BLaER1 treated with 17β-estradiol and CSF1 and Interleukin-3, amounts not matched to agents 10 nM and 100 nM (cell line): ENCODE measurements at regions not wholly inside any gene's neighbourhood (a gene's known extent, or its start where the extent isn't known, plus 50 kb on each side); places are given as distances from the start of the nearest gene placed in this dataset.
"Not testable (repeated sequence)": the region's sequence is repeated elsewhere in the genome, so short reads cannot be mapped to it uniquely, and the experiment has no call there.

ENCODE experiments used
- H3K27ac ChIP-seq, 11 experiments: shearing (Covaris generic); formaldehyde crosslinking; 2 replicates each; pipeline ENCODE4 v1.8.1; 2022
- H3K27me3 ChIP-seq, 11 experiments: shearing (Covaris generic); formaldehyde crosslinking; 2 replicates each; pipeline ENCODE4 v1.8.1; 2022
- H3K36me3 ChIP-seq, 11 experiments: shearing (Covaris generic); formaldehyde crosslinking; 2 replicates each; pipeline ENCODE4 v1.8.1; 2022
- H3K4me1 ChIP-seq, 10 experiments: shearing (Covaris generic); formaldehyde crosslinking; 2 replicates each; pipeline ENCODE4 v1.8.1; 2022
- H3K4me2 ChIP-seq, 11 experiments: shearing (Covaris generic); formaldehyde crosslinking; 2 replicates each; pipeline ENCODE4 v1.8.1; 2022
- H3K4me3 ChIP-seq, 10 experiments: shearing (Covaris generic); formaldehyde crosslinking; 2 replicates each; pipeline ENCODE4 v1.8.1; 2022
- H3K9ac ChIP-seq, 11 experiments: shearing (Covaris generic); formaldehyde crosslinking; 2 replicates each; pipeline ENCODE4 v1.8.1; 2022
- H3K9me3 ChIP-seq, 11 experiments: shearing (Covaris generic); formaldehyde crosslinking; replicated peaks in 1 of 11; 2 replicates each; pipeline ENCODE4 v1.8.1; 2022
- H4K20me1 ChIP-seq, 11 experiments: shearing (Covaris generic); formaldehyde crosslinking; 2 replicates each; pipeline ENCODE4 v1.8.1; 2022
- Cebpa-rat ChIP-seq, 11 experiments: shearing (Covaris generic); IDR thresholded peaks; 2 replicates each; pipeline ENCODE4 v1.8.1; 2022

DNA sequence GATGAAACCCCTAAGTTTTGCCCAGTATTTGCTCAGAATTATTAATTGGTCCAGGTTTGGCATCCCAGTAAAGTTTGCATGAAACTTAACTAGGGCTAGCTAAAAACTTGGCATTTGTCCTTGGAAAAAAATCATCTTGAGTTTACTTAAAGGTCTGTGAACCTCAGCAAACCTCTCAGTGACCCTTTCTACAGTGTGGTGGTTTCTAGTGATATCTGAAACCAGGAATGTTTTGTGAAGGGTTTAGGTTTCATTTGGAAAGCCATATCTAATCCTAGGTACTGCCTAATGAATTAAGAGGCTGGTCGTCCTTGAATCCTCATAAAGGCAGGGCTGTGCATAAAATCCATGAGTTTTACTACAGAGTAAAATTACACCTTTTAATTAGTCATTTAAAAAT is 218.5 kb upstream of the ANKRD50 start:
- H3K9ac ChIP-seq, result no peak overlapping the region
- H3K27ac ChIP-seq, result no peak overlapping the region
- no peaks in the 10 kb centered on the region for H3K36me3 ChIP-seq
- H3K4me1 ChIP-seq, result no peaks in the 10 kb centered on the region
- H4K20me1 ChIP-seq, result no peaks in the 10 kb centered on the region
- no peak overlapping the region for H3K4me3 ChIP-seq
- no peaks in the 10 kb centered on the region for H3K9me3 ChIP-seq
- H3K4me2 ChIP-seq, result no peak overlapping the region
- no peak for TF ChIP-seq Cebpa-rat (IDR thresholded peaks at IDR 0.05)
- no peaks in the 10 kb centered on the region for H3K27me3 ChIP-seq

GRCh38 chr4:124922748-124923147 is 210.2 kb upstream of the ANKRD50 start:
- not testable (repeated sequence) for H3K27me3 ChIP-seq

DNA sequence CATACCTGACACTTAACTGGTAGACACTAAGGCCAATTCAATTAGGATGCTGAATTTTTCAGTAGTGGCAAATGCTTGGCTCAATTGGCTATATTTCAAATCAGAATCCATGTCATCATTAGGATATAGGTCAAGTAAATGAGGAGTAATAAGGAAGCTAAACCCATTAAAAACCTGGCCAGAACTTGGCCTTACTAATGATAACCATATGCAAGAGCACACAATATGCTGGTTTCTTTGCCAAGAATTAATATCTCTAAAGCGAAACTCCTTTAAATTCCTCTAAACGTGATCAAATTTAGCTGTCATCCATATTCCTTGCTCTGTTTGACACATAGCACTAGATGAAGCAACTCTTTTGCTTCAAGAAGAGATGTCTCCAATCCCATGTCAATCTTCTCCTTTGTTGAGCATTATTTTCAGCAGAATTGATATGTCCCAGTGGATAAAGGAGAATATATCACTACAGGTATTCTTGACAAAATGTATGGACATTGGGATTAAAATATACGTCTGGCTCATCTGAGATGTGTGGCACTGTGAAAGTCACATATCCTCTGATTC is 206.1 kb upstream of the ANKRD50 start:
- peaks cover 0 to 5% (median 3%) of the 10 kb centered on the region in 11 experiments; a peak in 15 of 22 replicates for H3K9me3 ChIP-seq
- no peaks in the 10 kb centered on the region for H3K36me3 ChIP-seq
- H3K4me1 ChIP-seq, result no peaks in the 10 kb centered on the region
- H3K27ac ChIP-seq, result no peak overlapping the region
- H3K4me2 ChIP-seq, result no peak overlapping the region
- no peak for TF ChIP-seq Cebpa-rat (IDR thresholded peaks at IDR 0.05)
- H3K27me3 ChIP-seq, result no peaks in the 10 kb centered on the region
- no peak overlapping the region for H3K9ac ChIP-seq
- no peak overlapping the region for H3K4me3 ChIP-seq
- no peaks in the 10 kb centered on the region; a peak in 1 of 22 replicates for H4K20me1 ChIP-seq

More at GRCh38 chr4:124922748-124923147, 210.2 kb upstream of the ANKRD50 start:
- not testable (repeated sequence) for H3K4me2 ChIP-seq, H3K36me3 ChIP-seq, H3K9ac ChIP-seq, H3K4me1 ChIP-seq, H3K4me3 ChIP-seq, H3K9me3 ChIP-seq, H4K20me1 ChIP-seq, H3K27ac ChIP-seq

- no peaks in the 10 kb centered on the region for H3K27me3 ChIP-seq
- H3K27ac ChIP-seq, result no peak overlapping the region
- H3K4me3 ChIP-seq, result no peak overlapping the region
- TF ChIP-seq Cebpa-rat (IDR thresholded peaks at IDR 0.05), result no peak
- no peak overlapping the region for H3K9ac ChIP-seq
- H3K4me1 ChIP-seq, result no peaks in the 10 kb centered on the region
- H3K4me2 ChIP-seq, result no peak overlapping the region
- no peaks in the 10 kb centered on the region; a peak in 1 of 22 replicates for H4K20me1 ChIP-seq
- H3K36me3 ChIP-seq, result no peaks in the 10 kb centered on the region
- H3K9me3 ChIP-seq, result peaks cover 19 to 26% (median 22%) of the 10 kb centered on the region in 11 experiments
These were observed 202.5 kb upstream of the ANKRD50 start for GRCh38 chr4:124915073-124915472.

GRCh38 chr4:124913237-124913636 is 200.7 kb upstream of the ANKRD50 start:
- H3K4me2 ChIP-seq, result no peak overlapping the region
- H3K4me1 ChIP-seq, result no peaks in the 10 kb centered on the region
- H4K20me1 ChIP-seq, result no peaks in the 10 kb centered on the region; a peak in 1 of 22 replicates
- peaks cover 19 to 26% (median 22%) of the 10 kb centered on the region in 11 experiments for H3K9me3 ChIP-seq
- H3K36me3 ChIP-seq, result no peaks in the 10 kb centered on the region
- H3K9ac ChIP-seq, result no peak overlapping the region
- no peak overlapping the region for H3K27ac ChIP-seq
- no peak for TF ChIP-seq Cebpa-rat (IDR thresholded peaks at IDR 0.05)
- no peak overlapping the region for H3K4me3 ChIP-seq
- H3K27me3 ChIP-seq, result no peaks in the 10 kb centered on the region

DNA sequence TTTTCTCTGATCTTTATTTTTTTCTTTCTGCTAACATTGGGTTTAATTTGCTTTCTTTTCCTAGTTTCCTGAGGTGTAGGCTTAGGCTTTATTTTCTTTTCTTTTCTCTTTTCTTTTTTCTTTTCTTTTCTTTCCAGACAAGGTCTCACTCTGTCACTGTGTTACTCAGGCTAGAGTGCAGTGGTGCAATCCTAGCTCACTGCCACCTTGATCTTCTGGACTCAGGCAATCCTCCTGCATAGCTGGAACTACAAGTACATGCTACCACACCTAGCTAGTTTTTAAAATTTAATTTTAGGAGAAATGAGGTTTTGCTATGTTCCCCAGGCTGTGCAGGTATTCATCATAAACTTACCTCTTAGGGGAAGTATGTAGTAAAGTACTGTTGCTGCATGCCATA is 197.8 kb upstream of the ANKRD50 start:
- Histone ChIP-seq H4K20me1 (no peaks in the 10 kb centered on the region), H3K27ac (no peak overlapping the region), H3K4me1 (no peaks in the 10 kb centered on the region), H3K9ac (no peak overlapping the region), H3K4me3 (no peak overlapping the region), H3K27me3 (no peaks in the 10 kb centered on the region), H3K9me3 (peaks cover 19 to 26% (median 22%) of the 10 kb centered on the region in 11 experiments), H3K36me3 (no peaks in the 10 kb centered on the region), H3K4me2 (no peak overlapping the region)
- no peak for TF ChIP-seq Cebpa-rat (IDR thresholded peaks at IDR 0.05)

- no peak for TF ChIP-seq Cebpa-rat (IDR thresholded peaks at IDR 0.05)
- no peaks in the 10 kb centered on the region for H3K27me3 ChIP-seq
- no peak overlapping the region for H3K27ac ChIP-seq
- H3K36me3 ChIP-seq, result no peaks in the 10 kb centered on the region
- H3K4me2 ChIP-seq, result no peak overlapping the region
- no peaks in the 10 kb centered on the region for H3K4me1 ChIP-seq
- no peaks in the 10 kb centered on the region for H4K20me1 ChIP-seq
- H3K9ac ChIP-seq, result no peak overlapping the region
- H3K9me3 ChIP-seq, result peaks cover 10 to 14% (median 13%) of the 10 kb centered on the region in 11 experiments
- no peak overlapping the region for H3K4me3 ChIP-seq
These were observed 195.3 kb upstream of the ANKRD50 start for GRCh38 chr4:124907881-124908280.

DNA sequence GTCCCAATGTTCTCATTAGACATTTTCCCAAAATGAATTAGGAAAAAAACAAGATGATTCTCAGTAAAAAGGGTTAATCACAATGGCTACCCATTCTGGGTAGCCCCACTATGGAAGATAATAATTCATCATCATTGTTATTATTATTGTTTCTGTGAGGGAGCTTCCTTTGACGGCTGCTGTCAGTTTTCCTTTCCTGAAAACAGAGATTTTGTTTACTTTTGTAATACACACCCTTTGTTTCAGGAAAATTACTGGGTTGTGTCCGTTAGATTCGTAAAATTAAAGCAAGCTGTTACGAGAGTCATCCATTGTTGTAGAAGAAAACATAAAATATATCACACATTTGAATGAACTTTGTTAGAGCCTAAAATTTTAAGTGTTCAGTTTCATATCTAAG is 192.9 kb upstream of the ANKRD50 start:
- Histone ChIP-seq H3K4me2 (no peak overlapping the region), H3K27ac (no peak overlapping the region)
- TF ChIP-seq Cebpa-rat (IDR thresholded peaks at IDR 0.05), result no peak

DNA sequence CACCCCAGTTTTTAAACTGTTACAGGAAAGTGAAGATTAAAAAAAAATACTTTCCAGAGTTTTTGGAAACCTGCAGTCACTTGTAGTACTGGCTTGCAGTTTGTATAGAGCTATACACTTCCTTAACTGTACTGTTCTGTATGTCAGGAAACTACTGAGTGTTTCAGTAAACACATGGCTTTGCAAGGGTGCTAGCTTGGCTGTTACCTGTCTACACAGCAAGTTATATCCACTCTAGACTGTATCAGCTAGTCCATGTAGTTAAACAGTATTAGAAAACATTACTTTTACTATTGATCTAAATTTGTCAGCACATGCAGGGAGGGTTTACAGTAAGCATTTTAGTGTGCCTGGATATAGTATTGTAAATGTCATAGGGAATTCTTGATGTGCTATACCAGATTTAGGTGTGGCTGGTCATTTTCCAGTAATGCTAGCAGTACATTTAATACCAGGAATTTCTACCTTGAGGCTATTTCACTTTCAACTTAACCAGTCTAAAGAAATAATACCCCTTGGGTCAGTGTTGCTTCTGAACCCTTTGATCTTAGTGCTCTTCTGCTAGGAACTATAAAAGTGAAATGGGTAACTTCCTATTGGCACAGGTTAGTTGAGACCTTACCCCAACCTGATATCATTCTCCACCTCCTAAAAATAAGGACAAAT is 192.3 kb upstream of the ANKRD50 start:
- Histone ChIP-seq H3K9me3 (no peaks in the 10 kb centered on the region), H3K4me2 (no peak overlapping the region), H3K36me3 (no peaks in the 10 kb centered on the region), H3K4me3 (no peak overlapping the region), H3K9ac (no peak overlapping the region), H3K4me1 (no peaks in the 10 kb centered on the region), H3K27ac (no peak overlapping the region), H4K20me1 (no peaks in the 10 kb centered on the region), H3K27me3 (no peaks in the 10 kb centered on the region)
- no peak for TF ChIP-seq Cebpa-rat (IDR thresholded peaks at IDR 0.05)

More for the DNA sequence above, 192.9 kb upstream of the ANKRD50 start:
- Histone ChIP-seq H3K9me3 (no peaks in the 10 kb centered on the region), H3K4me3 (no peak overlapping the region), H3K9ac (no peak overlapping the region), H3K4me1 (no peaks in the 10 kb centered on the region), H3K36me3 (no peaks in the 10 kb centered on the region), H4K20me1 (no peaks in the 10 kb centered on the region), H3K27me3 (no peaks in the 10 kb centered on the region)
